ENCODE measurements at regions not wholly inside any gene's neighbourhood (a gene's known extent, or its start where the extent isn't known, plus 50 kb on each side); places are given as distances from the start of the nearest gene placed in this dataset.

GRCh38 chr11:92707173-92707619 is 262.3 kb upstream of the MTNR1B start:
- TF ChIP-seq EZH2 (IDR thresholded peaks at IDR 0.05) (no peak), CTCF (IDR thresholded peaks at IDR 0.05) (no peak)
